ENCODE measurements at regions not wholly inside any gene's neighbourhood (a gene's known extent, or its start where the extent isn't known, plus 50 kb on each side); places are given as distances from the start of the nearest gene placed in this dataset.

- TF ChIP-seq EZH2 (IDR thresholded peaks at IDR 0.05; ENCODE audit: insufficient read depth, poor library complexity, severe bottlenecking) = no peak
- no peak for TF ChIP-seq EZH2phosphoT487 (IDR thresholded peaks at IDR 0.05; ENCODE audit: insufficient read depth, low read depth)
Observed at GRCh38 chr5:107771926-107772325, 101.2 kb upstream of the EFNA5 start.

All from GM23248 (cell line).